Stimulated activated CD8-positive, alpha-beta memory T cell treated with anti-CD3 and anti-CD28 coated beads, Interleukin-4, amount 100 ng/mL, for 1 hour (primary cell): ENCODE measurements at regions not wholly inside any gene's neighbourhood (a gene's known extent, or its start where the extent isn't known, plus 50 kb on each side); places are given as distances from the start of the nearest gene placed in this dataset.
"Not testable (repeated sequence)": the region's sequence is repeated elsewhere in the genome, so short reads cannot be mapped to it uniquely, and the experiment has no call there.

Experiments used
- DNase-seq, 2 donors: peaks; one replicate each; pipeline ENCODE4 v3.0.0-alpha.2; 2020; ENCODE audit warnings: low read depth in 2 of 2, low spot score in 1 of 2

- no peak for DNase-seq
Observed at GRCh38 chr9:120338340-120338739, 241.6 kb downstream of the CDK5RAP2 start.

DNA sequence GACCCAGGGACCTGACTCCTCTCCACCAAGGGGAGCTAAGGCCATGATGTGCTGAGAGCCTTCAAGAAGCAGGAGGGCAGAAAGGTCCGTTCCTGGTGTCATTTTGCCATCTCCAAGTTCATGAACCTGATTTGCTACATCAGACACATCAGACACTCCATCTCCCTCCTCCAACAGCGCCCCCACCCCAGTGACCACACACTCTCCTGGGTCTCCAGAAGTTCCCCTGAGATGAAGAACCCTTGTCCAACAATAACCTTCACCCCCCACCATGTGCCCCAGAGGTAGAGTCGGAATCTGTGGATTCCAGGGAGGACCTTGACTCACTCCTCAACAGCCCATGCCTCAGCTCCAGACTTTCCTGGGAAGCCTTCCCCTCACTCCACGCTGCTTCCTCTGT is 242.8 kb downstream of the CDK5RAP2 start:
- DNase-seq: no peak

GRCh38 chr9:120336753-120337090 is 243.2 kb downstream of the CDK5RAP2 start:
- DNase-seq: no peak

GRCh38 chr9:120336021-120336752 is 243.8 kb downstream of the CDK5RAP2 start:
- DNase-seq: no peak

GRCh38 chr9:120331913-120332312 is 248.1 kb downstream of the CDK5RAP2 start:
- DNase-seq: no peak

DNA sequence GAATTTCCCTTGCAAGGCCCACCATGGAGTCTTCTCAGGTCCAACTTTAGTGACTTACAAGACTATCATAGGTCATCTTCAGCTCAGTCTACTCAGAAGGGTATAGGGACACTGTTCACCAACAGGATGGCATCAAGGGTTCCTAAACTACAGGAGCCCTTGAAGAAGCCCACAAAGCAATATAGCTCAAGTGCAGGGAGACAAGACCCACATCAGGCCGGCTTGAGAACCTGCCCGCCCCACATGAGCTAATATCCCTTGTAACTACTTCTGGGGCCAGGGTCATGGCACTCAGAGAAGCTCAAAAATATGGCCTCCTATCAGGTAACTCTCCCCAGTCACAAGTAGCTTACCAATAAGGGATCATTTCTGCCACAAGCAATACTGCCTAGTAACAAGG is 249.9 kb downstream of the CDK5RAP2 start:
- no peak for DNase-seq

DNA sequence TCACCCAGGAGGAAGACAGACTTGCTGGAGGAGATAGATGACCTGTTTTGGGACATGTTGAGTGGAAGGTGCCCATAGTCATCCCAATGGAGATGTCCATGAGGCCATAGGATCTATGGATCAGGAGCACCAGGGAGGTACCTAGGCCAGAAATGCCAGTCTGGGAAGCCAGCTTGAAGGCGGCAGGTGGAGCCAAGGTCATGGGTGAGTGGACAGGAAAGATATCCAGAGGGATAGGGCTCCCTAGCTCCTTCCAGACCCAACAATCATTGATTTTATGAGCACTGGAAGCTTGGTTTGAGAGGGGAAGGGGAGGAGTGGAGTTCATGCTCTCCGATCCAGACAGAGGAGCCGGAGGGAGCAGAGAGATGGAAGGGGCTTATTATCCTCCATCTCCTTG is 252.6 kb downstream of the CDK5RAP2 start:
- no peak for DNase-seq

- no peak for DNase-seq
Observed at GRCh38 chr9:120326049-120326693, 253.8 kb downstream of the CDK5RAP2 start.

GRCh38 chr9:120324996-120325642 is 254.8 kb downstream of the CDK5RAP2 start:
- DNase-seq: no peak

GRCh38 chr9:120324461-120324860 is 255.5 kb downstream of the CDK5RAP2 start:
- DNase-seq: no peak

- no peak for DNase-seq
Observed at GRCh38 chr9:120323125-120323524, 256.8 kb downstream of the CDK5RAP2 start.

DNA sequence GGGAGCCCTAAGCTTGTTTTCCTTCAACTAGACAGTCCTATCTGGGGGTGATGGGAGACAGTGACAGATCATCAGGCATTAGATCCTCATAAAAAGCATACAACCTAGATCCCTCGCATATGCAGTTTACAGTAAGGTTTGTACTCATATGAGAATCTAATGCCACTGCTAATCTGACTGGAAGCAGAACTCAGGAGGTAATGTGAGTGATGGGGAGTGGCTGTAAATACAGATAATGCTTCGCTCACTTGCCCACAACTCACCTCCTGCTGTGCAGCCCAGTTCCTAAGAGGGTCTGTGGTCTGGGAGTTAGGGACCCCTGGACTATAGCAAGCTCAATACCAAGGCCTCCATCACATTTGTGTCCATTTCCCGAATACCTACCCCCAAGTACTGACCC is 260.5 kb downstream of the CDK5RAP2 start:
- DNase-seq: no peak

GRCh38 chr9:120315154-120315553 is 264.8 kb downstream of the CDK5RAP2 start:
- DNase-seq: no peak

- DNase-seq: no peak
Observed at GRCh38 chr9:120312031-120312430, 267.9 kb downstream of the CDK5RAP2 start.

GRCh38 chr9:120310035-120310434 is 269.9 kb downstream of the CDK5RAP2 start:
- no peak for DNase-seq

GRCh38 chr9:120308495-120308894 is 271.5 kb downstream of the CDK5RAP2 start:
- no peak for DNase-seq

GRCh38 chr9:120307599-120307998 is 272.4 kb downstream of the CDK5RAP2 start:
- no peak for DNase-seq

GRCh38 chr9:120306561-120306960 is 273.4 kb downstream of the CDK5RAP2 start:
- no peak for DNase-seq

DNA sequence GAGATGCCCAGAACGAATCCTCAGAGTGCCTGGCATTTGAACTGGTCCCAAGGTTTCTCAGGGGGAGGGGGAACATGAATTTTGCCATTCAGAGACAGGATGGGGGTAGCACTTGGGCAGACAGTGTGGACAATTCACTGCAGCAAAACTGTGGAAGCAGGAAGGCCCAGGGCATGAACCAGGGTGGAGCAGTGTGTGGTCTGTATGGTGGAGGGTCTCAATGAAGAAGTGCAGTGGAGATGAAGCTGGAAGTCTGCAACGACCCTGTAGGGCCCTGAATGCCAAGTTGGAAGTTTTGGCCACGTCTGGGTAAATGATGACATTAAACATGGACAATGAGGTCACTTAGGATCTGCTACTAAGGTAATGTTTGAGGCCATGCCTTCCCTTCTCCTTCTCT is 273.9 kb downstream of the CDK5RAP2 start:
- DNase-seq: no peak

GRCh38 chr9:120304896-120305295 is 275.1 kb downstream of the CDK5RAP2 start:
- DNase-seq: not testable (repeated sequence)

DNA sequence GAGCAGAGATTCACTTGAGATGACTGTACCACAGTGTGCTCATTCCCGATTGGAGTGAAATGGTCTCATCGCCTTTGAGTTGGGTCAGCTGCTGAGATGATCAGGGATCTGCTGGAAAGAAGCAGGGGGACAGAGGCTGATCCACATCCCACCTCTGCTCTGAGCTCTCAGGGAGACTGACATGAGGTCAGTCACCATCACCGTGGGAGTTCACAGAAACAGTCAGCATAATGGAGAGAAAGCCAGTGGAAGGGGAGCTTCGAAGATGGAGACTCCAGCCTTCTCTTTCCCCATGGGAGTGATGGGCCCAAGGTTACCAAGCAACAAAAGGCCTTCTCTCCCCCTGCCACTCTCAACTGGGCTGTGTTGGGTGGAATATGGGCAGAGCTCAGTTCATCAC is 276.4 kb downstream of the CDK5RAP2 start:
- DNase-seq: no peak

DNA sequence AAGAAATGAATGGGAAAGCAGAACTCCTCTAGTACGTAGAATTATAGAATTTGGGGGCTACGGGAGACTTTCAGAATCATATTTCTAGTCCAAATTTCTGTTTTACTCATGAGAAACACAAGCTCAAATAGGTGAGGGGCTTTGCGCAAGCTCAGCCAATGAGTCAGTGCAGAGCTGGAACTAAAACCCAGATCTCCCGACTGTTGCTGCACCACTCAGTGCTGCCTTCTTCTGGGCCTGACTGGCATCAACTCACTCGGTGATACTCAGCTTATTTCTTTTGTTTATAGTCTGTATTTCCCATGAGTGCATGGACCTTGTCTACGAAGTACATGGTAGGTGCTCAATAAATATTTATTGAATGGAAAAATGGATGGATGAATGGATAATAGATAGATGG is 280.2 kb downstream of the CDK5RAP2 start:
- DNase-seq: no peak

DNA sequence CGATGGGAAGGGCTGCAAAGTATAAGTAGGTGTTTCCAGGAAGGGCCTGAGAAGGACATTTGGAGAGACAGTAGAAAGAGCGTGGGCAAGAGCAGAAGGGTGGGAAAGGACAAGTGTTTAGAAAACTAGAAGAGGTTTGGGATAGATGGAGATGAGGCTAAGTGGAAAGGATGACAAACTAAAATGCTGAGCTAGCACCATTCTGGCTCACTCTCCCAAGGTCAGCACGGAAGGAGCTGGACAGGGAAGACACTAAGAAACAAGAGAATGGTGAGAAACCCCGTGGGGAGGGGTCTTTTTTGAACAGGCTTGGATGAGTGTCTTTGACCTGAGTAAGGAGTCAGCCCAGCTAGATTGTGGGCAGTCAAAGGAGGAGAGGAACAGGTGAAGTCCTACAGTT is 286.0 kb downstream of the CDK5RAP2 start:
- no peak for DNase-seq
